ENCODE measurements at regions not wholly inside any gene's neighbourhood (a gene's known extent, or its start where the extent isn't known, plus 50 kb on each side); places are given as distances from the start of the nearest gene placed in this dataset.

DNA sequence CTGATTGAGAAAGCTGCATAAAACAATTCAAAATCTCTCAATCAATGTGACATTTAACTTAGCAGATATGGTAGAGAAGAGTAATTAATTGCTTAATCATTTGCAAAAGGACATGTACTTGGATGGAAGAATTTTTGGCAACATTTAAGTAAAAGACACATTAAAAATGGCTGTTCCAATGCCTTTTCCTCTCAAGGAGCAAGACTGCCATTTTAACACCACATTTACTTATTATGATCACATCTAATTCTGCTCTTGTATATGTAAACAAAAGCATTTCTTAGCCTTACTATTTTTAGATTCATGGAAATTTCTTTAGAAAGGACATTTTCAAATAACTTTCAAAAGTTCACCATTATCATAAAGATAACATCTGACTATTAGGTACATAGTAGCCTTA, 360.0 kb downstream of the HINT1 start:
- Histone ChIP-seq H3K4me3 (no peak overlapping the region), H3K9me3 (no peaks in the 10 kb centered on the region), H3K4me1 (no peaks in the 10 kb centered on the region), H3K27me3 (no peaks in the 10 kb centered on the region), H3K27ac (no peak overlapping the region), H3K36me3 (no peaks in the 10 kb centered on the region)
- TF ChIP-seq POLR2AphosphoS5 (IDR thresholded peaks at IDR 0.05) (no peak), EP300 (IDR thresholded peaks at IDR 0.05; ENCODE audit: low read depth) (no peak), POLR2A (IDR thresholded peaks at IDR 0.05) (no peak)
- TF ChIP-seq, protein P1, sequence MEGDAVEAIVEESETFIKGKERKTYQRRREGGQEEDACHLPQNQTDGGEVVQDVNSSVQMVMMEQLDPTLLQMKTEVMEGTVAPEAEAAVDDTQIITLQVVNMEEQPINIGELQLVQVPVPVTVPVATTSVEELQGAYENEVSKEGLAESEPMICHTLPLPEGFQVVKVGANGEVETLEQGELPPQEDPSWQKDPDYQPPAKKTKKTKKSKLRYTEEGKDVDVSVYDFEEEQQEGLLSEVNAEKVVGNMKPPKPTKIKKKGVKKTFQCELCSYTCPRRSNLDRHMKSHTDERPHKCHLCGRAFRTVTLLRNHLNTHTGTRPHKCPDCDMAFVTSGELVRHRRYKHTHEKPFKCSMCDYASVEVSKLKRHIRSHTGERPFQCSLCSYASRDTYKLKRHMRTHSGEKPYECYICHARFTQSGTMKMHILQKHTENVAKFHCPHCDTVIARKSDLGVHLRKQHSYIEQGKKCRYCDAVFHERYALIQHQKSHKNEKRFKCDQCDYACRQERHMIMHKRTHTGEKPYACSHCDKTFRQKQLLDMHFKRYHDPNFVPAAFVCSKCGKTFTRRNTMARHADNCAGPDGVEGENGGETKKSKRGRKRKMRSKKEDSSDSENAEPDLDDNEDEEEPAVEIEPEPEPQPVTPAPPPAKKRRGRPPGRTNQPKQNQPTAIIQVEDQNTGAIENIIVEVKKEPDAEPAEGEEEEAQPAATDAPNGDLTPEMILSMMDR (IDR thresholded peaks at IDR 0.05) = no peak
- intact Hi-C loops (cut with DNase I; ENCODE audit: low total_unique reads) = no loop called here
- in situ Hi-C loops (cut with MboI; ENCODE audit: low pct_ligation_motif_present in 1 of 4, low pct_unique_long_range_greater_than_20kb in 1 of 4, low sequenced_read_pairs in 3 of 4) = no loop called here
- DNase-seq = no peak

DNA sequence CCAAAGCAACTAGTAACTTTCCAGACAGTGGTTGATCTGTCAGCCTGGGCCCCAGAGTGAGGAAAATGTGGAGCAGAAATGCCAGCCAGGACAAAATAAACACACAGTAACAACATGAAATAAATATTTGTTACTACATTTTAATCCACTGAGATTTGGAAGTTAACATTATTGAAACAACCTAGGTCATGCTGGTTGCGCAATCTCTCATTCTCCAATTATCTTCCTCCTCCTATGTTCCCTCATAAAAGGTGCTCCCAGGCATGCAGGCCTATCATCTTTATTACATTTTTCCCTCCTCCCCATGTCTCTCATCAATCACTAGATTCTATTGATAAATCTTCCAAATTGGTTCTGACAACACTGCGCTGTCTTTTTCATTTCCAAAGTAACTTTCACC, 363.1 kb downstream of the HINT1 start:
- DNase-seq = no peak
- WGBS, 2 donors (ENCODE audit: low coverage in 1 of 2) = 93 to 100% methylated on average over 2 of the region's 2 CpGs
- Histone ChIP-seq H3K27ac (no peak overlapping the region), H3K4me3 (no peak overlapping the region), H3K9me3 (no peaks in the 10 kb centered on the region), H3K4me1 (no peaks in the 10 kb centered on the region), H3K27me3 (no peaks in the 10 kb centered on the region), H3K36me3 (no peaks in the 10 kb centered on the region)
- intact Hi-C loops (cut with DNase I; ENCODE audit: low total_unique reads) (no loop called here), in situ Hi-C loops (cut with MboI; ENCODE audit: low pct_ligation_motif_present in 1 of 4, low pct_unique_long_range_greater_than_20kb in 1 of 4, low sequenced_read_pairs in 3 of 4) (no loop called here)
- TF ChIP-seq POLR2AphosphoS5 (IDR thresholded peaks at IDR 0.05) (no peak), EP300 (IDR thresholded peaks at IDR 0.05; ENCODE audit: low read depth) (no peak), POLR2A (IDR thresholded peaks at IDR 0.05) (no peak)
- TF ChIP-seq, protein P1 (IDR thresholded peaks at IDR 0.05) = no peak

DNA sequence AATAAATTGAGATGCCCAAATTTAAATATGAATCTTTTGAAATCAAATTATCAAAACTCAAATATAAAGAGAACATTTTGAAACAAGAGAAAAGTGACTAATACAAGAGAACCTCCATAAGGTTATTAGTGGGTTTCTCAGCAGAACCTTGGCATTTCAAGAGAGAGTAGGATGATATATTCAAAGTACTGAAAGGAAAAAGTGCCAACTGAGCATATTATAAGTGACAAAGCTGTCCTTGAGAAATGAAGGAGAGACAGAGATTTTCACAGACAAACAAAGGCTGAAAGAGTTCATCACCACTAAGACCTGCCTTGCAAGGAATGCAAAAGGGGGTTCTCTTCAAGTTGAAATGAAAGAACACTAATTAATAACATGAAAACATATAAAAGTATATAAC, 366.0 kb downstream of the HINT1 start:
- H3K4me1 ChIP-seq = no peaks in the 10 kb centered on the region
- no peak for DNase-seq
- H3K27me3 ChIP-seq = no peaks in the 10 kb centered on the region
- no peaks in the 10 kb centered on the region for H3K36me3 ChIP-seq
- H3K4me3 ChIP-seq = no peak overlapping the region
- intact Hi-C loops (cut with DNase I; ENCODE audit: low total_unique reads) (no loop called here), in situ Hi-C loops (cut with MboI; ENCODE audit: low pct_ligation_motif_present in 1 of 4, low pct_unique_long_range_greater_than_20kb in 1 of 4, low sequenced_read_pairs in 3 of 4) (no loop called here)
- no peak overlapping the region for H3K27ac ChIP-seq
- no peaks in the 10 kb centered on the region for H3K9me3 ChIP-seq
- TF ChIP-seq POLR2A (IDR thresholded peaks at IDR 0.05) = no peak
- TF ChIP-seq, protein P1 (IDR thresholded peaks at IDR 0.05) = no peak
- TF ChIP-seq POLR2AphosphoS5 (IDR thresholded peaks at IDR 0.05) = no peak
- TF ChIP-seq EP300 (IDR thresholded peaks at IDR 0.05; ENCODE audit: low read depth) = no peak

DNA sequence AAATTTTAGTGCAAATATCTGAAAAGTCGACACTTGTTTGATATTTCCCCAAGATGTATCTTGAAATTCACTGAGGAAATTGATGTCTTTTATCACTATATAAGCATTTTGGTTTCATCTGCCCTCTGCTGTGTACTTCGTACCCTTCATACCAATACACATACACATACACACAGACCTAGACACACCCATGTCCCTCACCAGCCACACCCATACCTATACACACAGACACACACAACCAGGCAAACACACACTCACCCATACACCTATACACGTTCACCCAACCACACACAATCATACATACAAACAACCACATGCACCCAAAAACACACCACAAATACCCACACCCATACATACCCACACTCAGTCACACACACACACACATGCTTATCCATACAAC, 367.8 kb downstream of the HINT1 start:
- Histone ChIP-seq H3K9me3 (no peaks in the 10 kb centered on the region), H3K4me1 (no peaks in the 10 kb centered on the region), H3K27ac (no peak overlapping the region), H3K27me3 (no peaks in the 10 kb centered on the region), H3K36me3 (no peaks in the 10 kb centered on the region), H3K4me3 (no peak overlapping the region)
- intact Hi-C loops (cut with DNase I; ENCODE audit: low total_unique reads) (no loop called here), in situ Hi-C loops (cut with MboI; ENCODE audit: low pct_ligation_motif_present in 1 of 4, low pct_unique_long_range_greater_than_20kb in 1 of 4, low sequenced_read_pairs in 3 of 4) (no loop called here)
- DNase-seq = no peak
- WGBS, 2 donors (ENCODE audit: low coverage in 1 of 2) = 43 to 65% methylated on average over 3 of the region's 3 CpGs
- no peak for TF ChIP-seq POLR2AphosphoS5 (IDR thresholded peaks at IDR 0.05)
- TF ChIP-seq EP300 (IDR thresholded peaks at IDR 0.05; ENCODE audit: low read depth) = no peak

DNA sequence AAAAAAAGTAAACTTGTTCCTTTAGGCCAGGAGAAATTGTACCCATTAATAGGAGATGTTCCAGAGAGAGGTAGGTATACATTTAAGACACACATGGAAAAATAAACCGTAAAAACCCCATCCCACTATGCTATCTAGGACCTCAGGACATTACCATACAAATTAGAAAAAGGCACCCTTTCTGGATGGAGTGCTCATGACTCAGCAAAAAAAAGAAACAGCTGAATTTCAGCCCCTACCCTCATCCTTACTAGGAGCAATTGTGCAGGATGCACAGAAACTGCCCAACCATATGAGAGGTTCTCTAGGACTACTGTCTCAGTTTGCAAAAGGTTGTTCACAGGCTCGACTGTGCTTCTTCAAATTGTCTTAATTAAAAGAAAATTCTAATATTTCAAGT, 368.2 kb downstream of the HINT1 start:
- H3K27ac ChIP-seq = no peak overlapping the region
- 58% methylated on average over 2 of the region's 2 CpGs for WGBS, 2 donors (ENCODE audit: low coverage in 1 of 2)
- no peak for DNase-seq
- H3K4me1 ChIP-seq = no peaks in the 10 kb centered on the region
- TF ChIP-seq POLR2A (IDR thresholded peaks at IDR 0.05) (no peak), EP300 (IDR thresholded peaks at IDR 0.05; ENCODE audit: low read depth) (no peak)
- in situ Hi-C loops (cut with MboI; ENCODE audit: low pct_ligation_motif_present in 1 of 4, low pct_unique_long_range_greater_than_20kb in 1 of 4, low sequenced_read_pairs in 3 of 4) (no loop called here), intact Hi-C loops (cut with DNase I; ENCODE audit: low total_unique reads) (no loop called here)
- H3K4me3 ChIP-seq = no peak overlapping the region
- no peaks in the 10 kb centered on the region for H3K27me3 ChIP-seq
- no peaks in the 10 kb centered on the region for H3K9me3 ChIP-seq
- no peaks in the 10 kb centered on the region for H3K36me3 ChIP-seq

Data from transverse colon (tissue), 4 donors.